ENCODE measurements at regions not wholly inside any gene's neighbourhood (a gene's known extent, or its start where the extent isn't known, plus 50 kb on each side); places are given as distances from the start of the nearest gene placed in this dataset.

GRCh38 chr3:150064971-150065370, 94.3 kb upstream of the PFN2 start:
- TF ChIP-seq SMC3 (IDR thresholded peaks at IDR 0.05; ENCODE audit: low read depth, low read length) (no peak), POLR2A (IDR thresholded peaks at IDR 0.05; ENCODE audit: low read depth, low read length) (no peak), CEBPB (IDR thresholded peaks at IDR 0.05; ENCODE audit: low read depth, low read length) (no peak), RAD21 (IDR thresholded peaks at IDR 0.05; ENCODE audit: low read length) (no peak), MAFK (IDR thresholded peaks at IDR 0.05; ENCODE audit: low read depth, low read length) (no peak), CTCF (conservative IDR thresholded peaks at IDR 0.05; ENCODE audit: low read depth, low read length) (no peak), NFE2L2 (IDR thresholded peaks at IDR 0.05; ENCODE audit: low read depth, low read length) (no peak)

Data from IMR-90 (cell line).